ENCODE measurements at regions not wholly inside any gene's neighbourhood (a gene's known extent, or its start where the extent isn't known, plus 50 kb on each side); places are given as distances from the start of the nearest gene placed in this dataset.

- Mint-ChIP-seq H3K27me3 (no peaks in the 10 kb centered on the region), H3K4me1 (no peaks in the 10 kb centered on the region), H3K27ac (no peak overlapping the region), H3K9me3 (peaks cover 0 to 4% (median 0%) of the 10 kb centered on the region in 7 donors), H3K36me3 (no peaks in the 10 kb centered on the region), H3K4me3 (no peak overlapping the region)
- ATAC-seq (ENCODE audit: low read depth in 2 of 2) (no peak), DNase-seq (no peak)
- Histone ChIP-seq H3K27me3 (ENCODE audit: control insufficient read depth, insufficient read depth, low read length) (no peaks in the 10 kb centered on the region), H3K4me1 (ENCODE audit: control insufficient read depth, insufficient read depth, low read length, poor library complexity, severe bottlenecking) (no peaks in the 10 kb centered on the region), H3K27ac (ENCODE audit: insufficient read depth, low read length, poor library complexity, severe bottlenecking) (no peak overlapping the region), H3K4me3 (ENCODE audit: low read depth, low read length) (no peak overlapping the region), H3K9me3 (ENCODE audit: control insufficient read depth in 2 of 2, low read length in 2 of 2) (no peaks in the 10 kb centered on the region), H3K36me3 (ENCODE audit: control insufficient read depth, insufficient read depth, low read length) (no peaks in the 10 kb centered on the region)
Measured at GRCh38 chr7:156207306-156207705, 395.0 kb upstream of the SHH start.

DNA sequence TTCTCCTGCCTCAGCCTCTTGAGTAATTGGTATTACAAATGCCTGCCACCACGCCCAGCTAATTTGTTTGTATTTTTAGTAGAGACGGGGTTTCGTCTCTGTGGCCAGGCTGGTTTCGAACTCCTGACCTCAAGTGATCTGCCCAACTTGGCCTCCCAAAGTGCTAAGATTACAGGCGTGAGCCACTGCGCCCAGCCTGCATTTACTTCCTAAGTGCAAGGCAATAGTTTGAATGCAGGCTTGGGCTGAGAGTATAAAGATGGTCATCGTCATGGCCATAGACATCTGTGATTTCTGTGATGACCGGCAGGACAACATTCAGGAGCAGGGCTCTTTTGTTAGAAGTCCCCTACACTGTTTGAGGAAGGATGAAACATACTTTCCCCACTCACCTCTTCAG is 393.9 kb upstream of the SHH start:
- Mint-ChIP-seq H3K4me1 (no peaks in the 10 kb centered on the region), H3K9me3 (peaks cover 0 to 4% (median 0%) of the 10 kb centered on the region in 7 donors), H3K27ac (no peak overlapping the region), H3K4me3 (no peak overlapping the region), H3K36me3 (no peaks in the 10 kb centered on the region), H3K27me3 (no peaks in the 10 kb centered on the region)
- Histone ChIP-seq H3K36me3 (ENCODE audit: control insufficient read depth, insufficient read depth, low read length) (no peaks in the 10 kb centered on the region), H3K27ac (ENCODE audit: insufficient read depth, low read length, poor library complexity, severe bottlenecking) (no peak overlapping the region), H3K4me3 (ENCODE audit: low read depth, low read length) (no peak overlapping the region), H3K27me3 (ENCODE audit: control insufficient read depth, insufficient read depth, low read length) (no peaks in the 10 kb centered on the region), H3K4me1 (ENCODE audit: control insufficient read depth, insufficient read depth, low read length, poor library complexity, severe bottlenecking) (no peaks in the 10 kb centered on the region), H3K9me3 (ENCODE audit: control insufficient read depth in 2 of 2, low read length in 2 of 2) (no peaks in the 10 kb centered on the region)
- DNase-seq (no peak), ATAC-seq (ENCODE audit: low read depth in 2 of 2) (no peak)

- DNase-seq = no peak
- H3K27me3 Mint-ChIP-seq = no peaks in the 10 kb centered on the region
- no peak overlapping the region for H3K27ac ChIP-seq (ENCODE audit: insufficient read depth, low read length, poor library complexity, severe bottlenecking)
- no peak overlapping the region for H3K4me3 ChIP-seq (ENCODE audit: low read depth, low read length)
- H3K9me3 ChIP-seq (ENCODE audit: control insufficient read depth in 2 of 2, low read length in 2 of 2) = no peaks in the 10 kb centered on the region
- peaks cover 0 to 6% (median 0%) of the 10 kb centered on the region in 7 donors for H3K9me3 Mint-ChIP-seq
- no peak overlapping the region for H3K27ac Mint-ChIP-seq
- no peaks in the 10 kb centered on the region for H3K4me1 ChIP-seq (ENCODE audit: control insufficient read depth, insufficient read depth, low read length, poor library complexity, severe bottlenecking)
- no peaks in the 10 kb centered on the region for H3K27me3 ChIP-seq (ENCODE audit: control insufficient read depth, insufficient read depth, low read length)
- no peaks in the 10 kb centered on the region for H3K36me3 ChIP-seq (ENCODE audit: control insufficient read depth, insufficient read depth, low read length)
- H3K4me1 Mint-ChIP-seq = no peaks in the 10 kb centered on the region
- no peak for ATAC-seq (ENCODE audit: low read depth in 2 of 2)
- H3K4me3 Mint-ChIP-seq = no peak overlapping the region
- no peaks in the 10 kb centered on the region for H3K36me3 Mint-ChIP-seq
Measured at GRCh38 chr7:156204820-156205219, 392.6 kb upstream of the SHH start.

- Mint-ChIP-seq H3K9me3 (peaks cover 0 to 4% (median 0%) of the 10 kb centered on the region in 7 donors), H3K36me3 (no peaks in the 10 kb centered on the region), H3K27me3 (no peaks in the 10 kb centered on the region), H3K4me3 (no peak overlapping the region), H3K27ac (no peak overlapping the region), H3K4me1 (no peaks in the 10 kb centered on the region)
- no peak for ATAC-seq (ENCODE audit: low read depth in 2 of 2)
- no peak overlapping the region for H3K4me3 ChIP-seq (ENCODE audit: low read depth, low read length)
- no peaks in the 10 kb centered on the region for H3K36me3 ChIP-seq (ENCODE audit: control insufficient read depth, insufficient read depth, low read length)
- no peaks in the 10 kb centered on the region for H3K4me1 ChIP-seq (ENCODE audit: control insufficient read depth, insufficient read depth, low read length, poor library complexity, severe bottlenecking)
- H3K27me3 ChIP-seq (ENCODE audit: control insufficient read depth, insufficient read depth, low read length) = no peaks in the 10 kb centered on the region
- no peaks in the 10 kb centered on the region for H3K9me3 ChIP-seq (ENCODE audit: control insufficient read depth in 2 of 2, low read length in 2 of 2)
- DNase-seq = no peak
- no peak overlapping the region for H3K27ac ChIP-seq (ENCODE audit: insufficient read depth, low read length, poor library complexity, severe bottlenecking)
Measured at GRCh38 chr7:156203923-156204322, 391.7 kb upstream of the SHH start.

- no peaks in the 10 kb centered on the region for H3K4me1 ChIP-seq (ENCODE audit: control insufficient read depth, insufficient read depth, low read length, poor library complexity, severe bottlenecking)
- H3K4me1 Mint-ChIP-seq = no peaks in the 10 kb centered on the region
- no peak overlapping the region for H3K27ac ChIP-seq (ENCODE audit: insufficient read depth, low read length, poor library complexity, severe bottlenecking)
- no peak overlapping the region for H3K4me3 Mint-ChIP-seq
- peaks cover 6% of the 10 kb centered on the region for H3K27me3 Mint-ChIP-seq
- H3K27me3 ChIP-seq (ENCODE audit: control insufficient read depth, insufficient read depth, low read length) = no peaks in the 10 kb centered on the region
- no peaks in the 10 kb centered on the region for H3K36me3 Mint-ChIP-seq
- no peak for ATAC-seq (ENCODE audit: low read depth in 2 of 2)
- H3K9me3 ChIP-seq (ENCODE audit: control insufficient read depth in 2 of 2, low read length in 2 of 2) = no peaks in the 10 kb centered on the region
- peaks cover 0 to 3% (median 0%) of the 10 kb centered on the region in 7 donors for H3K9me3 Mint-ChIP-seq
- H3K27ac Mint-ChIP-seq = no peak overlapping the region
- no peak for DNase-seq
- no peak overlapping the region for H3K4me3 ChIP-seq (ENCODE audit: low read depth, low read length)
- H3K36me3 ChIP-seq (ENCODE audit: control insufficient read depth, insufficient read depth, low read length) = no peaks in the 10 kb centered on the region
Measured at GRCh38 chr7:156198277-156198676, 386.0 kb upstream of the SHH start.

DNA sequence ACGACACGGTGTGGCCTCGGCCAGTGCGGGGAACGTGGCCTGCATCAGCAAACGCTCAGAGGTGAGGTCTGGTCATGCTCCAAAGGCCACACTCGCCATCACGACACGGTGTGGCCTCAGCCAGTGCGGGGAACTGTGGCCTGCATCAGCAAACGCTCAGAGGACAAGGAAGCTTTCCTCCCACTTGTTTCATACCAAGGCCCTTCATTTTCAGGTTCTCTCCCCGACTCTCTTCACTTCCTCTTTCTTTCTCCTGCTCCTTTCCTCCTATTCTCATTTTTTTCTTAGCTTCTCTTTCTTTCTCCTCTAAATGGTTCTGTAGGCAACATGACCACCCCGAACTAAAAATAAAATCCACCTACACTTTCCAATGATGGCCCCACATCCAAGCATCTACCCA is 384.4 kb upstream of the SHH start:
- Mint-ChIP-seq H3K9me3 (peaks cover 0 to 2% (median 0%) of the 10 kb centered on the region in 7 donors), H3K27me3 (peaks cover 6% of the 10 kb centered on the region), H3K27ac (no peak overlapping the region), H3K4me3 (no peak overlapping the region), H3K4me1 (no peaks in the 10 kb centered on the region), H3K36me3 (no peaks in the 10 kb centered on the region)
- no peak for ATAC-seq (ENCODE audit: low read depth in 2 of 2)
- Histone ChIP-seq H3K27me3 (ENCODE audit: control insufficient read depth, insufficient read depth, low read length) (no peaks in the 10 kb centered on the region), H3K27ac (ENCODE audit: insufficient read depth, low read length, poor library complexity, severe bottlenecking) (no peak overlapping the region), H3K4me1 (ENCODE audit: control insufficient read depth, insufficient read depth, low read length, poor library complexity, severe bottlenecking) (no peaks in the 10 kb centered on the region), H3K9me3 (ENCODE audit: control insufficient read depth in 2 of 2, low read length in 2 of 2) (no peaks in the 10 kb centered on the region), H3K36me3 (ENCODE audit: control insufficient read depth, insufficient read depth, low read length) (no peaks in the 10 kb centered on the region), H3K4me3 (ENCODE audit: low read depth, low read length) (no peak overlapping the region)
- no peak for DNase-seq

DNA sequence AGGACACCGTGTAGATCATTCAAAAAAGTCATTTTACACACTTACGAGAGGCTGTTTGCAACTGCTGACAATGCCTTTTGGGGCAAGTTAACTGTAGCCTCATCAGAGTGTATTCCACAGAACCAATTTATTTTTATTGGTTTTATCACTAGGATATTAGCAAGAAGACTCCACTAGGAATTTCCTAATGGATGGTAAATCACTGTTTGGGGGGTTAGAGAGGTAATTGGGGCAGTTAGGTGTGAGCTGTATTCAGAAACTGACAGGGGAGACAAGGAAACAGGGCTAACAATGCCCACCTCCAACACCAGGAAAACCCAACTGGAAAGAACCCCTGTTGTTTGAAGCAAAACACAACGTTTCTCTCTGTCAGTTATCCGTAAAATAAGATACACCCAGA is 383.0 kb upstream of the SHH start:
- Mint-ChIP-seq H3K4me3 (no peak overlapping the region), H3K9me3 (peaks cover 0 to 2% (median 0%) of the 10 kb centered on the region in 7 donors), H3K4me1 (no peaks in the 10 kb centered on the region), H3K36me3 (no peaks in the 10 kb centered on the region), H3K27me3 (peaks cover 6% of the 10 kb centered on the region), H3K27ac (no peak overlapping the region)
- Histone ChIP-seq H3K27ac (ENCODE audit: insufficient read depth, low read length, poor library complexity, severe bottlenecking) (no peak overlapping the region), H3K27me3 (ENCODE audit: control insufficient read depth, insufficient read depth, low read length) (no peaks in the 10 kb centered on the region), H3K9me3 (ENCODE audit: control insufficient read depth in 2 of 2, low read length in 2 of 2) (no peaks in the 10 kb centered on the region), H3K4me3 (ENCODE audit: low read depth, low read length) (no peak overlapping the region), H3K4me1 (ENCODE audit: control insufficient read depth, insufficient read depth, low read length, poor library complexity, severe bottlenecking) (no peaks in the 10 kb centered on the region), H3K36me3 (ENCODE audit: control insufficient read depth, insufficient read depth, low read length) (no peaks in the 10 kb centered on the region)
- no peak for ATAC-seq (ENCODE audit: low read depth in 2 of 2)
- no peak for DNase-seq

- H3K36me3 ChIP-seq (ENCODE audit: control insufficient read depth, insufficient read depth, low read length) = no peaks in the 10 kb centered on the region
- no peak overlapping the region for H3K4me3 ChIP-seq (ENCODE audit: low read depth, low read length)
- no peak overlapping the region for H3K27ac ChIP-seq (ENCODE audit: insufficient read depth, low read length, poor library complexity, severe bottlenecking)
- H3K27me3 Mint-ChIP-seq = peaks cover 6% of the 10 kb centered on the region
- H3K4me3 Mint-ChIP-seq = no peak overlapping the region
- no peaks in the 10 kb centered on the region for H3K4me1 ChIP-seq (ENCODE audit: control insufficient read depth, insufficient read depth, low read length, poor library complexity, severe bottlenecking)
- H3K4me1 Mint-ChIP-seq = no peaks in the 10 kb centered on the region
- ATAC-seq (ENCODE audit: low read depth in 2 of 2) (no peak), DNase-seq (no peak)
- no peaks in the 10 kb centered on the region for H3K9me3 ChIP-seq (ENCODE audit: control insufficient read depth in 2 of 2, low read length in 2 of 2)
- no peaks in the 10 kb centered on the region for H3K27me3 ChIP-seq (ENCODE audit: control insufficient read depth, insufficient read depth, low read length)
- no peaks in the 10 kb centered on the region for H3K9me3 Mint-ChIP-seq
- H3K27ac Mint-ChIP-seq = no peak overlapping the region
- no peaks in the 10 kb centered on the region for H3K36me3 Mint-ChIP-seq
Measured at GRCh38 chr7:156194813-156195212, 382.6 kb upstream of the SHH start.
